Loucy (cell line): ENCODE measurements at regions not wholly inside any gene's neighbourhood (a gene's known extent, or its start where the extent isn't known, plus 50 kb on each side); places are given as distances from the start of the nearest gene placed in this dataset.

Experiments used
- H2AFZ ChIP-seq: fragments of 200-600 bp; sonication (generic); 2 replicates; pipeline ENCODE4 v1.6.0; 2016; ENCODE audit warnings: antibody characterized with exemption, mild to moderate bottlenecking, low read length, moderate library complexity
- H3F3A ChIP-seq: fragments of 200-600 bp; 2 replicates; pipeline ENCODE4 v1.6.0; 2016; ENCODE audit warnings: antibody characterized with exemption, low read depth, mild to moderate bottlenecking
- H3K27me3 ChIP-seq: fragments of 200-600 bp; sonication (generic); 2 replicates; pipeline ENCODE4 v1.6.1; 2014; ENCODE audit warnings: low read length, mild to moderate bottlenecking; ENCODE audit not compliant: insufficient read depth, poor library complexity, severe bottlenecking
- H3K36me3 ChIP-seq: fragments of 200-600 bp; sonication (generic); 2 replicates; pipeline ENCODE4 v1.6.1; 2016; ENCODE audit warnings: low read length; ENCODE audit not compliant: insufficient read depth
- H3K4me1 ChIP-seq: fragments of 200-600 bp; sonication (generic); 2 replicates; pipeline ENCODE4 v1.5.1; 2014; ENCODE audit warnings: low read length, mild to moderate bottlenecking; ENCODE audit not compliant: insufficient read depth, poor library complexity, severe bottlenecking
- H3K4me2 ChIP-seq: fragments of 200-600 bp; sonication (generic); 2 replicates; pipeline ENCODE4 v1.6.0; 2014; ENCODE audit warnings: antibody characterized with exemption, low read length, low read depth, mild to moderate bottlenecking; ENCODE audit not compliant: poor library complexity, severe bottlenecking
- H3K4me3 ChIP-seq: fragments of 200-600 bp; sonication (generic); 2 replicates; pipeline ENCODE4 v1.5.1; 2014; ENCODE audit warnings: low read length, mild to moderate bottlenecking, mixed read lengths; ENCODE audit not compliant: poor library complexity, severe bottlenecking
- H3K79me2 ChIP-seq: fragments of 200-600 bp; sonication (generic); 2 replicates; pipeline ENCODE4 v1.6.1; 2014; ENCODE audit warnings: low read length; ENCODE audit not compliant: insufficient read depth
- H3K9ac ChIP-seq: fragments of 200-600 bp; sonication (generic); 2 replicates; pipeline ENCODE4 v1.6.0; 2014; ENCODE audit warnings: mild to moderate bottlenecking, low read depth, low read length, moderate library complexity; ENCODE audit not compliant: poor library complexity, severe bottlenecking
- H3K9me2 ChIP-seq: fragments of 200-600 bp; sonication (generic); replicated peaks from 2 replicates; pipeline ENCODE4 v1.6.1; 2016; ENCODE audit warnings: low read depth, low read length, mixed read lengths
- H3K9me3 ChIP-seq: fragments of 200-600 bp; sonication (generic); 2 replicates; pipeline ENCODE4 v1.6.1; 2014; ENCODE audit warnings: mild to moderate bottlenecking, antibody characterized with exemption, low read length, low read depth; ENCODE audit not compliant: insufficient read depth
- H4K20me1 ChIP-seq: fragments of 200-600 bp; sonication (generic); 2 replicates; pipeline ENCODE4 v1.6.0; 2014; ENCODE audit warnings: antibody characterized with exemption, low read length, mild to moderate bottlenecking; ENCODE audit not compliant: insufficient read depth, poor library complexity, severe bottlenecking
- EZH2phosphoT487 ChIP-seq: fragments of 200-600 bp; IDR thresholded peaks from 2 replicates; pipeline ENCODE4 v1.6.1; 2018; ENCODE audit warnings: antibody characterized with exemption, mild to moderate bottlenecking, moderate library complexity, borderline replicate concordance
- TF ChIP-seq, protein P1 (sequence below): fragments of 200-600 bp; sonication (generic); conservative IDR thresholded peaks from 2 replicates; pipeline ENCODE4 v1.5.1; 2014; ENCODE audit warnings: mild to moderate bottlenecking, antibody characterized with exemption, low read length

DNA sequence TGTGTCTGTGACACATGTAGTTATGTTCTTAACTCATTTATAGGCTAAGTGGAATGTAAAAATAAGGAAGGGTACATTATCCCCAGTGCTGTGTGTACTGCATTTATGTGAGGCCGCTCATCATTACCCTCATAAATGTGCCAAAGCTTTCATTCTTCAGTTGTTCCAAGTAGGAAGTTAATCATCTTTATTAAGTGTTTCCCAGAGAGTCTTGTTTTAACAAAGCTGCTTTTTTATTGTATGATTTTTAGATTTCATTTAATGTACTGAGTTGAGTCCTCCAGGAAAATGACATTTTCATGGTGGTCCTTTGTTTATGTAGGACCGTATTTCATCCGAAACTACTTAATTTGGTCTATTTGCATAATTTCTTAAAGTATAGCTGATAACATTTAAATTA, 379.8 kb downstream of the DLEU7 start:
- Histone ChIP-seq H4K20me1 (no peaks in the 10 kb centered on the region), H2AFZ (no peak overlapping the region), H3K9me3 (no peaks in the 10 kb centered on the region), H3K79me2 (peaks cover 6% of the 10 kb centered on the region; the same call in 1 of the 2 replicates), H3K36me3 (no peaks in the 10 kb centered on the region), H3K4me2 (no peak overlapping the region), H3K9ac (no peak overlapping the region), H3F3A (no peaks in the 10 kb centered on the region), H3K27me3 (no peaks in the 10 kb centered on the region), H3K9me2 (no peaks in the 10 kb centered on the region), H3K4me3 (no peak overlapping the region), H3K4me1 (peaks cover 12% of the 10 kb centered on the region)
- TF ChIP-seq, protein P1, sequence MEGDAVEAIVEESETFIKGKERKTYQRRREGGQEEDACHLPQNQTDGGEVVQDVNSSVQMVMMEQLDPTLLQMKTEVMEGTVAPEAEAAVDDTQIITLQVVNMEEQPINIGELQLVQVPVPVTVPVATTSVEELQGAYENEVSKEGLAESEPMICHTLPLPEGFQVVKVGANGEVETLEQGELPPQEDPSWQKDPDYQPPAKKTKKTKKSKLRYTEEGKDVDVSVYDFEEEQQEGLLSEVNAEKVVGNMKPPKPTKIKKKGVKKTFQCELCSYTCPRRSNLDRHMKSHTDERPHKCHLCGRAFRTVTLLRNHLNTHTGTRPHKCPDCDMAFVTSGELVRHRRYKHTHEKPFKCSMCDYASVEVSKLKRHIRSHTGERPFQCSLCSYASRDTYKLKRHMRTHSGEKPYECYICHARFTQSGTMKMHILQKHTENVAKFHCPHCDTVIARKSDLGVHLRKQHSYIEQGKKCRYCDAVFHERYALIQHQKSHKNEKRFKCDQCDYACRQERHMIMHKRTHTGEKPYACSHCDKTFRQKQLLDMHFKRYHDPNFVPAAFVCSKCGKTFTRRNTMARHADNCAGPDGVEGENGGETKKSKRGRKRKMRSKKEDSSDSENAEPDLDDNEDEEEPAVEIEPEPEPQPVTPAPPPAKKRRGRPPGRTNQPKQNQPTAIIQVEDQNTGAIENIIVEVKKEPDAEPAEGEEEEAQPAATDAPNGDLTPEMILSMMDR: no peak
- no peak for TF ChIP-seq EZH2phosphoT487

DNA sequence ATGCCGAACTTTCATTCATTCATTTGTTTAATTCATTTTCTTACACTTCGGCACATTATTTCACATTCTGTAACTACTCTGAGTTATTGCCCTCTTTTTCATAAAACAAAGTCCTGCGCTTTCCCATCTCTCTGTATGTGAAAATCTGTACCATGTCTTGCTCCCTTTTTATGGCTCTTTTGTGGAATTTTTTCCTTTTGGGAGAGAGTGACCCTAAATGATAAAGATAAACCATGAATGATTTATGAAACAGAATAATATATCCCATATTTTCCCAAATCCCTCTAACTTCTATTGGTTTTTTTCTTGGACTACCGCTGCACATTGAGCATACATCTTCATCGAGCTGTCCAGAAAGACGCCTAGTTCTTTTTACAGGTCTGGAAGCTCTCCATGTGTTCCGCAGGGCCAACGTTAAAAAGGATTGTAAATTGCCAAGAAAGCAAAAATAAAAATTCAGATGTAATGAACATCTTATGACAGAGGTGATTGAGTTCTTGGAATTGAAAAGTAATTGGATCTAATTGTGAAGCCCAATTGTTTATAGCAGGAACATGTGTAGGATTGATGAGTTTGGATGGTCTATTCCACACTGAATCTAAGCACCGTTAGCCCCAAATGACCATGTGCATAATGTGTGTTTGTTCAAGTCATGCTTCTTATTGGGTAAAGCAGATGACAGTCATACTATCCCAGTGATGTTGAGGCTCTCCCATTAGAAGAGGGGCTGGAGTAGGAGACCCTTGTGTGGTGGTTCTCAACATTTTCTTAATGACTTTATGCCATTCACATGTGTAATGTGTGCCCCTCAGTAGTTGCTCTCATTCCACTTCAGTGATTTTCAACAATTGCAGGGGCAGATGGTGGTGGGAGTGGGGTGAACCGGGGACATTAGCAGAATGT, 378.9 kb downstream of the DLEU7 start:
- Histone ChIP-seq H3K9me2 (no peaks in the 10 kb centered on the region), H3K4me3 (no peak overlapping the region), H3K4me1 (peaks cover 12% of the 10 kb centered on the region), H3K9ac (no peak overlapping the region), H2AFZ (no peak overlapping the region), H4K20me1 (no peaks in the 10 kb centered on the region), H3K9me3 (no peaks in the 10 kb centered on the region), H3K4me2 (no peak overlapping the region), H3K36me3 (no peaks in the 10 kb centered on the region), H3F3A (no peaks in the 10 kb centered on the region), H3K27me3 (no peaks in the 10 kb centered on the region), H3K79me2 (peaks cover 6% of the 10 kb centered on the region; the same call in 1 of the 2 replicates)
- TF ChIP-seq, protein P1: no peak
- TF ChIP-seq EZH2phosphoT487: no peak

DNA sequence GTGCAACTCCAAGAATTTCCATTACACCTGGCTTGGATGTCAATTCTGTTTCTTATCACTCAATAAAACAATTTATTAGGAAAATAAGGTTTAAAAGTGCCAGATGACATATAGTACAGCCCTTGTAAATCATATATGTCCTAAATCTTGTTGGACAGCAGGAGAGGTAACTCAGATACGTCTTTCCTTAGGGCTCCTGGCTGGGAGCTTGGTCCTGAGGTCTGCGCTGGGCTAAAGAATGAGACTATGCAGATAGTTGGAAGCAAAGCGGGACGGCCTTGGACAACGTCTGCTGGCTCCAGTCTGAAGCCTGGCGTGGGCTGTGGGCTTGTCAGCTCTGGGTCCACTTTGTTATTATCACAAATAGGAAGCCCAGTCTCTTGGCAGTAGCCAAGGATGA, 377.0 kb downstream of the DLEU7 start:
- Histone ChIP-seq H3K9me3 (no peaks in the 10 kb centered on the region), H3K4me2 (no peak overlapping the region), H3K79me2 (peaks cover 9% of the 10 kb centered on the region; the same call in 1 of the 2 replicates), H3K4me1 (peaks cover 12% of the 10 kb centered on the region), H4K20me1 (no peaks in the 10 kb centered on the region), H2AFZ (no peak overlapping the region), H3K36me3 (no peaks in the 10 kb centered on the region), H3K27me3 (no peaks in the 10 kb centered on the region), H3K4me3 (no peak overlapping the region), H3K9me2 (no peaks in the 10 kb centered on the region), H3K9ac (no peak overlapping the region), H3F3A (no peaks in the 10 kb centered on the region)
- TF ChIP-seq, protein P1: no peak
- TF ChIP-seq EZH2phosphoT487: no peak
